NCI-H2227 (cell line): ENCODE measurements at regions not wholly inside any gene's neighbourhood (a gene's known extent, or its start where the extent isn't known, plus 50 kb on each side); places are given as distances from the start of the nearest gene placed in this dataset.
"Not testable (repeated sequence)": the region's sequence is repeated elsewhere in the genome, so short reads cannot be mapped to it uniquely, and the experiment has no call there.

ENCODE experiments used
- DNase-seq: peaks from one replicate; lab custom pipeline; 2025; ENCODE audit not compliant: unreplicated experiment; lab: John Stamatoyannopoulos, UW

GRCh38 chr16:29330623-29331022 lies 75.9 kb downstream of the NPIPB11 start:
- not testable (repeated sequence) for DNase-seq

GRCh38 chr16:29328528-29328927 lies 78.0 kb downstream of the NPIPB11 start:
- not testable (repeated sequence) for DNase-seq

GRCh38 chr16:29327631-29328408 lies 78.7 kb downstream of the NPIPB11 start:
- DNase-seq, result not testable (repeated sequence)

- not testable (repeated sequence) for DNase-seq
Measured at GRCh38 chr16:29326164-29327125, 80.1 kb downstream of the NPIPB11 start.

- not testable (repeated sequence) for DNase-seq
Measured at GRCh38 chr16:29323725-29324124, 82.8 kb downstream of the NPIPB11 start.

GRCh38 chr16:29321585-29321984 lies 84.9 kb downstream of the NPIPB11 start:
- no peak for DNase-seq

GRCh38 chr16:29321000-29321393 lies 85.5 kb downstream of the NPIPB11 start:
- no peak for DNase-seq

GRCh38 chr16:29320274-29320999 lies 86.1 kb downstream of the NPIPB11 start:
- no peak for DNase-seq

GRCh38 chr16:29319726-29320125 lies 86.8 kb downstream of the NPIPB11 start:
- no peak for DNase-seq

GRCh38 chr16:29318561-29318968 lies 87.9 kb downstream of the NPIPB11 start:
- peak; percentile 34 for DNase-seq

GRCh38 chr16:29318037-29318436 lies 88.5 kb downstream of the NPIPB11 start:
- no peak for DNase-seq

- DNase-seq, result no peak
Measured at GRCh38 chr16:29317269-29317668, 89.2 kb downstream of the NPIPB11 start.

- peak; percentile 22 for DNase-seq
Measured at GRCh38 chr16:29316761-29317183, 89.7 kb downstream of the NPIPB11 start.

- no peak for DNase-seq
Measured at GRCh38 chr16:29315916-29316517, 90.5 kb downstream of the NPIPB11 start.

- DNase-seq, result no peak
Measured at GRCh38 chr16:29315046-29315445, 91.5 kb downstream of the NPIPB11 start.

GRCh38 chr16:29314292-29314934 lies 92.1 kb downstream of the NPIPB11 start:
- no peak for DNase-seq

GRCh38 chr16:29313559-29314048 lies 92.9 kb downstream of the NPIPB11 start:
- no peak for DNase-seq

- DNase-seq, result no peak
Measured at GRCh38 chr16:29312835-29313558, 93.5 kb downstream of the NPIPB11 start.

GRCh38 chr16:29312345-29312675 lies 94.2 kb downstream of the NPIPB11 start:
- DNase-seq, result not testable (repeated sequence)
